ENCODE measurements at regions not wholly inside any gene's neighbourhood (a gene's known extent, or its start where the extent isn't known, plus 50 kb on each side); places are given as distances from the start of the nearest gene placed in this dataset.

- TF ChIP-seq NFE2L2 (IDR thresholded peaks at IDR 0.05; ENCODE audit: low read depth, low read length) (no peak), RFX5 (IDR thresholded peaks at IDR 0.05; ENCODE audit: low read depth, low read length) (no peak), POLR2A (IDR thresholded peaks at IDR 0.05; ENCODE audit: low read depth, low read length) (no peak), CTCF (conservative IDR thresholded peaks at IDR 0.05; ENCODE audit: low read depth, low read length) (no peak), CEBPB (IDR thresholded peaks at IDR 0.05; ENCODE audit: low read depth, low read length) (no peak), MAZ (IDR thresholded peaks at IDR 0.05; ENCODE audit: borderline replicate concordance, low read depth, low read length) (no peak), RAD21 (IDR thresholded peaks at IDR 0.05; ENCODE audit: low read length) (no peak), RCOR1 (IDR thresholded peaks at IDR 0.05; ENCODE audit: insufficient replicate concordance, low read length) (no peak), ELK1 (IDR thresholded peaks at IDR 0.05; ENCODE audit: borderline replicate concordance, low read depth, low read length) (no peak), MXI1 (IDR thresholded peaks at IDR 0.05; ENCODE audit: borderline replicate concordance, low read depth, low read length) (no peak), BHLHE40 (IDR thresholded peaks at IDR 0.05; ENCODE audit: low read depth, low read length) (no peak), SMC3 (IDR thresholded peaks at IDR 0.05; ENCODE audit: low read depth, low read length) (no peak)
- TF ChIP-seq, protein P1, sequence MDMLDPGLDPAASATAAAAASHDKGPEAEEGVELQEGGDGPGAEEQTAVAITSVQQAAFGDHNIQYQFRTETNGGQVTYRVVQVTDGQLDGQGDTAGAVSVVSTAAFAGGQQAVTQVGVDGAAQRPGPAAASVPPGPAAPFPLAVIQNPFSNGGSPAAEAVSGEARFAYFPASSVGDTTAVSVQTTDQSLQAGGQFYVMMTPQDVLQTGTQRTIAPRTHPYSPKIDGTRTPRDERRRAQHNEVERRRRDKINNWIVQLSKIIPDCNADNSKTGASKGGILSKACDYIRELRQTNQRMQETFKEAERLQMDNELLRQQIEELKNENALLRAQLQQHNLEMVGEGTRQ (IDR thresholded peaks at IDR 0.05; ENCODE audit: low read depth, low read length): no peak
These were observed 305.4 kb downstream of the PRDM5 start for GRCh38 chr4:120617171-120617570.

Measured in IMR-90 (cell line).